ENCODE measurements at regions not wholly inside any gene's neighbourhood (a gene's known extent, or its start where the extent isn't known, plus 50 kb on each side); places are given as distances from the start of the nearest gene placed in this dataset.

- H3K4me1 Mint-ChIP-seq, result peaks cover 4% of the 10 kb centered on the region
- TF ChIP-seq, protein P1, sequence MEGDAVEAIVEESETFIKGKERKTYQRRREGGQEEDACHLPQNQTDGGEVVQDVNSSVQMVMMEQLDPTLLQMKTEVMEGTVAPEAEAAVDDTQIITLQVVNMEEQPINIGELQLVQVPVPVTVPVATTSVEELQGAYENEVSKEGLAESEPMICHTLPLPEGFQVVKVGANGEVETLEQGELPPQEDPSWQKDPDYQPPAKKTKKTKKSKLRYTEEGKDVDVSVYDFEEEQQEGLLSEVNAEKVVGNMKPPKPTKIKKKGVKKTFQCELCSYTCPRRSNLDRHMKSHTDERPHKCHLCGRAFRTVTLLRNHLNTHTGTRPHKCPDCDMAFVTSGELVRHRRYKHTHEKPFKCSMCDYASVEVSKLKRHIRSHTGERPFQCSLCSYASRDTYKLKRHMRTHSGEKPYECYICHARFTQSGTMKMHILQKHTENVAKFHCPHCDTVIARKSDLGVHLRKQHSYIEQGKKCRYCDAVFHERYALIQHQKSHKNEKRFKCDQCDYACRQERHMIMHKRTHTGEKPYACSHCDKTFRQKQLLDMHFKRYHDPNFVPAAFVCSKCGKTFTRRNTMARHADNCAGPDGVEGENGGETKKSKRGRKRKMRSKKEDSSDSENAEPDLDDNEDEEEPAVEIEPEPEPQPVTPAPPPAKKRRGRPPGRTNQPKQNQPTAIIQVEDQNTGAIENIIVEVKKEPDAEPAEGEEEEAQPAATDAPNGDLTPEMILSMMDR (conservative IDR thresholded peaks at IDR 0.05), result no peak
Observed at GRCh38 chr7:156547884-156548561, 92.6 kb upstream of the RNF32 start.

DNA sequence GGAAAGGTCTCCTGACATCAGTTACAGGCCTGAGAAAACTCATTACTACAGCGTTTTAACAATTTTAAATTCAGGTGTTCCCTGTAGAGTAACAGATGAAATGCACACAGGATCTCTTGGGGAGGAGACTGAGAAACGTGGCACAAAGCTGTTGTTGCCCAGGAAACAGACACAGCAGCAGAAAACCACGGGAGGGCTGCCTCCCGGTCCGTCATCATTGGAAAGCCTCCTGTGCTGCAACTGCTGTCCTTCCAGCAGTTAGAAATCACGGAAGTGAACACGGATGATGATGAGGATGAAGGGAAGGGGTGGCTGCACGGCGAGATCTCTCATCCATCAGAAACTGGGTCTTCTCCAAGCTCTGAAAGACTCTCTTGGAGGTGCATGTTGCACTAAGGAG, 94.6 kb upstream of the RNF32 start:
- H3K4me3 Mint-ChIP-seq, result no peak overlapping the region
- peaks cover 6% of the 10 kb centered on the region for H3K36me3 Mint-ChIP-seq (ENCODE audit: low read depth)
- H3K9me3 Mint-ChIP-seq, result peaks cover 6% of the 10 kb centered on the region
- TF ChIP-seq, protein P1 (conservative IDR thresholded peaks at IDR 0.05), result no peak
- H3K4me1 Mint-ChIP-seq, result peaks cover 4% of the 10 kb centered on the region
- no peak for DNase-seq (ENCODE audit: low read depth, low spot score)
- H3K27ac Mint-ChIP-seq (ENCODE audit: unreplicated experiment), result no peak overlapping the region
- no peaks in the 10 kb centered on the region for H3K27me3 Mint-ChIP-seq (ENCODE audit: low read depth)

More at GRCh38 chr7:156547884-156548561, 92.6 kb upstream of the RNF32 start:
- no peak overlapping the region for H3K4me3 Mint-ChIP-seq
- peaks cover 6% of the 10 kb centered on the region for H3K9me3 Mint-ChIP-seq
- H3K36me3 Mint-ChIP-seq (ENCODE audit: low read depth), result peaks cover 6% of the 10 kb centered on the region
- no peak for DNase-seq (ENCODE audit: low read depth, low spot score)
- H3K27me3 Mint-ChIP-seq (ENCODE audit: low read depth), result no peaks in the 10 kb centered on the region
- H3K27ac Mint-ChIP-seq (ENCODE audit: unreplicated experiment), result no peak overlapping the region

DNA sequence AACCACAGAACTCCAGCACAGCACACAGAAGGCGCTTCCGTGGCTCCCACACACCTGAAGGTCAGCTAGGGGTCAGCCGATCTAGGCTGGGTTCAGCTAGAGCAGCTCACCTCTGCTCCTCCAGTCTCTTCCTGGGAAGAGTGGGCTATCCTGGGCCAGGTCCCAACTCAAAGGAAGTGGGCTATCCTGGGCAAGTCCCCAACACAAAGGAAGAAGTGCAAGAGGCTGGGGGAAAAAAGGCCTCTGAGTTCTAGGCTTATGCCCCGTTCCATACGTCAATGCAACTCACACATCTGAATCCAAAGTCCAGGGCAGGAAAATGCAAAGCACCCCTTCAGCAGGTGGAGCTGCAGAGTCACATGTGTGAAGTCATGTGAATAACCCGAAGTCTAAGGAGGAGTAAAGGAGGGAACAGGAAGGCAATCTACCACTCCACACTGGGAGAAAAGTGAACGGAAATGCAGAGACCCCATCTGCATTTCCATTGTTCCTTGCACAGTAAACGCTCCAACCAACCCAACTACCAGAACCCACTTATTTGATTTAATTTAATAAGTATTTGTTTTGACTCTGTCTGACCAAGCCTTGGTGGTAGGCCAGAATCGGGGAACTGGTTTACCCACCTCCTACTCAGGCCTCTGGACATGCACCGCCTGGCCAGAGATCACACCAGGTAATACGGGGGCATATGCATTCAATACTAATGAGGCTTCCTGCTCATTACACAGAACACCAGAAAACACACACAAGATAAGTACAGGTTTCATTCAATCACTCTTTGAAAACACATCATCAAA, 95.5 kb upstream of the RNF32 start:
- Mint-ChIP-seq H3K4me1 (peaks cover 4% of the 10 kb centered on the region), H3K36me3 (ENCODE audit: low read depth) (peaks cover 6% of the 10 kb centered on the region), H3K27ac (ENCODE audit: unreplicated experiment) (no peak overlapping the region), H3K4me3 (no peak overlapping the region), H3K27me3 (ENCODE audit: low read depth) (no peaks in the 10 kb centered on the region), H3K9me3 (peaks cover 6% of the 10 kb centered on the region)
- no peak for DNase-seq (ENCODE audit: low read depth, low spot score)
- TF ChIP-seq, protein P1 (conservative IDR thresholded peaks at IDR 0.05), result no peak

DNA sequence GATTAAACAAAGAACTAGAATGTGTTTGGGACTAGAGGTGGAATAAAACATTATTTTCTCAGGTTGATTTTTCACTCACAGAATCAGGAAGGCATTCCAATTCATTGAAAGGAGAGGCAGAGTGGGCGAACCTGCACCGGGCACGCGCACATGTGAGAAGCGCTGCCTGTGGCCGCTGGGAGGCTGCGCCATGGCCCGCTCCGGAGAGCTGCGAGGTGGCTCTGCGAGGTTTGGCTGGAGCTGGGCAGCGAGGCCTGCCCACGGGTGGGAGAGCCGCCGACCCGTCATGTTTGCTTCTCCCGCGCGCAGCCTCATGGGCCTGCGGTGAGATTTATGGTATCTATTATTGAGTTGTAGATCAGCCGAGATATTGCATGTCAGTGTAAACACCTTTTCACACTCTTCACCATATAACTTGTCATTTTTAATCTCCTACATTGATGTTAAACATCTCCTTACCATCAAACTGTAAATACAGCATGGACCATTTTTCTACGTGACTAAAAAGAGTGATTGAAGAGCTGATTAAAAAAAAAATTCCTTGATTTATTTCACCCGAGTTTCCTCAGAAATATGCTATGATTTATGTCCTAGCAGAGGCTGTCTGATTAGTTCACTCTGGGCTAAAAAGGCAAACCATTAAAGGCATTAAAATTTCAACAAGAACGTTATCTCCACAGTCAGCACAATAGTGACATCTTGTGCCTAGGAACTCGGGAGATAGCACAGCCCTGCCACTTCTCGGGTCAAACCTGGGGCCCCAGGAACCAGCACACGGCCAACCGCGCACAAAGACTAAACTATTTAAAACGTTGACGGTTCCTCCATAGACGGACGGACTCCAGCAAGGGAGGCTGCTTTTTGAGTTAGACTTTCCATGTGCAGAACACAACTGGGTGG, 96.6 kb upstream of the RNF32 start:
- Mint-ChIP-seq H3K4me3 (no peak overlapping the region), H3K4me1 (peaks cover 4% of the 10 kb centered on the region), H3K9me3 (peaks cover 6% of the 10 kb centered on the region), H3K36me3 (ENCODE audit: low read depth) (peaks cover 4% of the 10 kb centered on the region), H3K27ac (ENCODE audit: unreplicated experiment) (no peak overlapping the region), H3K27me3 (ENCODE audit: low read depth) (no peaks in the 10 kb centered on the region)
- TF ChIP-seq, protein P1 (conservative IDR thresholded peaks at IDR 0.05), result no peak
- DNase-seq (ENCODE audit: low read depth, low spot score), result no peak

GRCh38 chr7:156540619-156541165, 99.9 kb upstream of the RNF32 start:
- no peaks in the 10 kb centered on the region for H3K4me1 Mint-ChIP-seq
- no peaks in the 10 kb centered on the region for H3K27me3 Mint-ChIP-seq (ENCODE audit: low read depth)
- no peak overlapping the region for H3K4me3 Mint-ChIP-seq
- TF ChIP-seq, protein P1 (conservative IDR thresholded peaks at IDR 0.05), result no peak
- DNase-seq (ENCODE audit: low read depth, low spot score), result no peak
- H3K9me3 Mint-ChIP-seq, result no peaks in the 10 kb centered on the region
- no peaks in the 10 kb centered on the region for H3K36me3 Mint-ChIP-seq (ENCODE audit: low read depth)
- no peak overlapping the region for H3K27ac Mint-ChIP-seq (ENCODE audit: unreplicated experiment)
